HCT116 (cell line): ENCODE measurements at regions not wholly inside any gene's neighbourhood (a gene's known extent, or its start where the extent isn't known, plus 50 kb on each side); places are given as distances from the start of the nearest gene placed in this dataset.

ENCODE experiments used
- CEBPB ChIP-seq: IDR thresholded peaks from 2 replicates; pipeline ENCODE4 v1.6.1; 2012; ENCODE audit warnings: low read depth
- EZH2 ChIP-seq: fragments of 200-600 bp; sonication (generic); IDR thresholded peaks from 2 replicates; pipeline ENCODE4 v1.6.1; 2017; ENCODE audit warnings: antibody characterized with exemption, mixed run types
- JUND ChIP-seq: IDR thresholded peaks from 2 replicates; pipeline ENCODE4 v1.6.1; 2012
- POLR2A ChIP-seq: IDR thresholded peaks from 2 replicates; pipeline ENCODE4 v1.7.0; 2011; ENCODE audit warnings: borderline replicate concordance; ENCODE audit not compliant: insufficient read depth, insufficient read length; ENCODE audit errors: extremely low read depth
- POLR2AphosphoS5 ChIP-seq: IDR thresholded peaks from 2 replicates; pipeline ENCODE4 v1.6.1; 2011; ENCODE audit warnings: mild to moderate bottlenecking, low read depth, low read length, moderate library complexity
- RAD21 ChIP-seq: IDR thresholded peaks from 2 replicates; pipeline ENCODE4 v1.6.1; 2012; ENCODE audit warnings: low read depth, mild to moderate bottlenecking
- SIN3A ChIP-seq: IDR thresholded peaks from 2 replicates; pipeline ENCODE4 v1.6.1; 2012; ENCODE audit warnings: low read depth
- SP1 ChIP-seq: IDR thresholded peaks from 2 replicates; pipeline ENCODE4 v1.6.1; 2012; ENCODE audit warnings: low read depth
- SRF ChIP-seq: IDR thresholded peaks from 2 replicates; pipeline ENCODE4 v1.6.1; 2012; ENCODE audit warnings: low read depth
- YY1 ChIP-seq: IDR thresholded peaks from 2 replicates; pipeline ENCODE4 v1.6.1; 2011; ENCODE audit warnings: low read length, low read depth, moderate library complexity, mild to moderate bottlenecking; ENCODE audit not compliant: insufficient replicate concordance; ENCODE audit errors: extremely low read depth
- ZFX ChIP-seq: fragments of 450-650 bp; IDR thresholded peaks from 2 replicates; pipeline ENCODE4 v1.6.1; 2017
- TF ChIP-seq, protein P1 (sequence below), 3 experiments: fragments of 200-600 bp in 1 of 3; sonication (generic) in 1 of 3; IDR thresholded peaks in 2 of 3; conservative IDR thresholded peaks in 1 of 3; 2 replicates each; pipeline ENCODE4 v1.5.1; 2012 to 2017; ENCODE audit warnings: low read depth in 2 of 3, low read length in 2 of 3, antibody characterized with exemption in 1 of 3, borderline replicate concordance in 1 of 3, control low read depth in 1 of 3, mild to moderate bottlenecking in 1 of 3, mixed read lengths in 1 of 3, mixed run types in 1 of 3, moderate library complexity in 1 of 3; ENCODE audit not compliant: insufficient read depth in 1 of 3
- TF ChIP-seq, protein P2 (sequence below): IDR thresholded peaks from 2 replicates; pipeline ENCODE4 v1.6.1; 2012; ENCODE audit warnings: low read depth

DNA sequence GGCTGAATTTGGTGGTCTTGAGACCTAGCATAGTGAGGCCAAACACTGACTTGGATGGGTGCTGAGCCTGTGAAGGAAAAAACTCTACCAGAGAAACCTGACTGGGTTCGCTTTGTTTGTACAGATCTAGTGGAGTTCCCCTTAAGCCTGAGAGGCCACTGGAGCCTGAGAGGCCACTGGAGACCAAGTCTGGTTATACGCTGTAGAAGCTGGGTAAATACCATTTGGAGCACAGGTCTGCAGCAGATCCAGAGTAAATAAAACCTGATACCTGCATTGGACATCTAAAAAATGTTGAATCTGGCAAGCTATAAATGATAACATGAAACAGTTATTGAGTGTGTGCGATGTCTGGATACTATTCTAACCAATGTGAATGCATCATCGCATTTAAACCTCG, 104.3 kb upstream of the IGSF1 start:
- TF ChIP-seq, protein P1, sequence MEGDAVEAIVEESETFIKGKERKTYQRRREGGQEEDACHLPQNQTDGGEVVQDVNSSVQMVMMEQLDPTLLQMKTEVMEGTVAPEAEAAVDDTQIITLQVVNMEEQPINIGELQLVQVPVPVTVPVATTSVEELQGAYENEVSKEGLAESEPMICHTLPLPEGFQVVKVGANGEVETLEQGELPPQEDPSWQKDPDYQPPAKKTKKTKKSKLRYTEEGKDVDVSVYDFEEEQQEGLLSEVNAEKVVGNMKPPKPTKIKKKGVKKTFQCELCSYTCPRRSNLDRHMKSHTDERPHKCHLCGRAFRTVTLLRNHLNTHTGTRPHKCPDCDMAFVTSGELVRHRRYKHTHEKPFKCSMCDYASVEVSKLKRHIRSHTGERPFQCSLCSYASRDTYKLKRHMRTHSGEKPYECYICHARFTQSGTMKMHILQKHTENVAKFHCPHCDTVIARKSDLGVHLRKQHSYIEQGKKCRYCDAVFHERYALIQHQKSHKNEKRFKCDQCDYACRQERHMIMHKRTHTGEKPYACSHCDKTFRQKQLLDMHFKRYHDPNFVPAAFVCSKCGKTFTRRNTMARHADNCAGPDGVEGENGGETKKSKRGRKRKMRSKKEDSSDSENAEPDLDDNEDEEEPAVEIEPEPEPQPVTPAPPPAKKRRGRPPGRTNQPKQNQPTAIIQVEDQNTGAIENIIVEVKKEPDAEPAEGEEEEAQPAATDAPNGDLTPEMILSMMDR (IDR thresholded peaks at IDR 0.05 in 2 of 3, conservative IDR thresholded peaks at IDR 0.05 in 1 of 3; ENCODE audit: borderline replicate concordance in 1 of 3, insufficient read depth in 1 of 3, low read depth in 2 of 3, low read length in 2 of 3): no peak
- TF ChIP-seq RAD21: no peak
- no peak for TF ChIP-seq POLR2AphosphoS5
- TF ChIP-seq EZH2: no peak
- no peak for TF ChIP-seq SIN3A
- no peak for TF ChIP-seq SP1
- TF ChIP-seq POLR2A: no peak
- no peak for TF ChIP-seq CEBPB
- no peak for TF ChIP-seq ZFX
- no peak for TF ChIP-seq JUND
- TF ChIP-seq SRF: no peak
- TF ChIP-seq, protein P2, sequence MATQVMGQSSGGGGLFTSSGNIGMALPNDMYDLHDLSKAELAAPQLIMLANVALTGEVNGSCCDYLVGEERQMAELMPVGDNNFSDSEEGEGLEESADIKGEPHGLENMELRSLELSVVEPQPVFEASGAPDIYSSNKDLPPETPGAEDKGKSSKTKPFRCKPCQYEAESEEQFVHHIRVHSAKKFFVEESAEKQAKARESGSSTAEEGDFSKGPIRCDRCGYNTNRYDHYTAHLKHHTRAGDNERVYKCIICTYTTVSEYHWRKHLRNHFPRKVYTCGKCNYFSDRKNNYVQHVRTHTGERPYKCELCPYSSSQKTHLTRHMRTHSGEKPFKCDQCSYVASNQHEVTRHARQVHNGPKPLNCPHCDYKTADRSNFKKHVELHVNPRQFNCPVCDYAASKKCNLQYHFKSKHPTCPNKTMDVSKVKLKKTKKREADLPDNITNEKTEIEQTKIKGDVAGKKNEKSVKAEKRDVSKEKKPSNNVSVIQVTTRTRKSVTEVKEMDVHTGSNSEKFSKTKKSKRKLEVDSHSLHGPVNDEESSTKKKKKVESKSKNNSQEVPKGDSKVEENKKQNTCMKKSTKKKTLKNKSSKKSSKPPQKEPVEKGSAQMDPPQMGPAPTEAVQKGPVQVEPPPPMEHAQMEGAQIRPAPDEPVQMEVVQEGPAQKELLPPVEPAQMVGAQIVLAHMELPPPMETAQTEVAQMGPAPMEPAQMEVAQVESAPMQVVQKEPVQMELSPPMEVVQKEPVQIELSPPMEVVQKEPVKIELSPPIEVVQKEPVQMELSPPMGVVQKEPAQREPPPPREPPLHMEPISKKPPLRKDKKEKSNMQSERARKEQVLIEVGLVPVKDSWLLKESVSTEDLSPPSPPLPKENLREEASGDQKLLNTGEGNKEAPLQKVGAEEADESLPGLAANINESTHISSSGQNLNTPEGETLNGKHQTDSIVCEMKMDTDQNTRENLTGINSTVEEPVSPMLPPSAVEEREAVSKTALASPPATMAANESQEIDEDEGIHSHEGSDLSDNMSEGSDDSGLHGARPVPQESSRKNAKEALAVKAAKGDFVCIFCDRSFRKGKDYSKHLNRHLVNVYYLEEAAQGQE: no peak
- no peak for TF ChIP-seq YY1
